Renal cortex interstitium (tissue), 11 donors: ENCODE measurements at regions not wholly inside any gene's neighbourhood (a gene's known extent, or its start where the extent isn't known, plus 50 kb on each side); places are given as distances from the start of the nearest gene placed in this dataset.

Experiments used
- DNase-seq, 11 donors: peaks; one replicate each; pipeline ENCODE4 v3.0.0-alpha.2; 2013; ENCODE audit warnings: low read depth in 9 of 11, low spot score in 4 of 11; ENCODE audit errors: extremely low read depth in 1 of 11

DNA sequence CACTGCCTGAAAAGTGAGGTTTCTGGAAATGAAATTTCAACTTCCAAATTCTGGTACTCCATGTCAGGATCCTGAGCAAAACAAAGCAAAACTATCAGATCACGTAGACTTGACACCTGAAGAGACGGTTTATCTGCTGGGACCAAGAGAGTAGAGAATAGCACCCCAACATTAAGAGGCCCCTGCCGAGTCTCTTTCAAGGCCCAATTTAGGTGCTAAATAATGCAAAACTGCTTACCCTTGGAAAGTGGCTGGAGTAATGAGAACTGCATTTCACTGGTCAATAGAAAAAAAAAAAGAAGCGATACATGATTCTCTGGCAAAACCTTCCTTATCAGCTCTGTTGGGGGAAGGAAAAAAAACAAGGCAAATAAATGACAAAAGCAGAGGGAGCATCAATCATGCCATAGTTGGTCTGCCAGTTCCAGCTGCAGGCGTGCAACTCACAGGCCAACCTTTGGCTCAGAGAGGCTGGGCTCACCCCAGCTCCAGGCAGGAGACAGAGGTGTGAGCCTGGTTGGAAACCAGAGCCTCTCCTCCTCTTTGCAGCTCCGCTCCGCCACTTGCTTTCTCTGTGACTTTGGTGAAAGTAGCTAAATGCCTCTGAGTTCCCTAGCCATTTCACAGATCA is 595.2 kb downstream of the TOX3 start:
- DNase-seq, result peak in 1 of 11 donors; percentile 35

DNA sequence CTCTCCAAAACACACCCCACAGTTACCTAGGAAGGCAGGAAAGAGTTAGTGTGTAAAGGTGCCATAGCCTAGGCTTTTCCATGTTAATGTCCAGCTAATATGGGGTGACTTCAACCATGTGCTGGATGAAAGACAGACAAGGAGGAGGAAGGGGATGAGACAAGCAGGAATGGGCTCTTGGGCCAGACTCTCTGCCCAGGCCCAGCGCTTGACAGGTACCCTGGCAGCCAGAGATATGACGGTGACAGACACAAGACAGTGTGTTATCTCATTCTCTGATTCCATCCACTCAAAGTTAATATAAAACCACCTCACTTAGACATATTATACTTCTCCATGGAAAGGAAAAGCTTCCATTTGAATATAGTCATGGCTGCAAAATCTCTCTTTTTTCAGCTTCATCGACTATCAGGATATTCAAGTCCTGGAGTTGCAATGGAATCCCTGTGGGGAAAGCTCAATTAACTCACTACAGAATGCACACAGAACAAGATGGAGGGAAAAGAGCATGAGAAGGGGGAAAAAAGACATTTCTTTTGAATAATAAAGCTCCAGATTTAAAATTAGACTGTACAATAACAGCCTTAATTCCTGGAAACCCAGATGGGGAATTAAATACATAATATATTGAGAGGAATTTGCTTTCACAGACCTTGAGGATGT is 596.7 kb downstream of the TOX3 start:
- no peak for DNase-seq

DNA sequence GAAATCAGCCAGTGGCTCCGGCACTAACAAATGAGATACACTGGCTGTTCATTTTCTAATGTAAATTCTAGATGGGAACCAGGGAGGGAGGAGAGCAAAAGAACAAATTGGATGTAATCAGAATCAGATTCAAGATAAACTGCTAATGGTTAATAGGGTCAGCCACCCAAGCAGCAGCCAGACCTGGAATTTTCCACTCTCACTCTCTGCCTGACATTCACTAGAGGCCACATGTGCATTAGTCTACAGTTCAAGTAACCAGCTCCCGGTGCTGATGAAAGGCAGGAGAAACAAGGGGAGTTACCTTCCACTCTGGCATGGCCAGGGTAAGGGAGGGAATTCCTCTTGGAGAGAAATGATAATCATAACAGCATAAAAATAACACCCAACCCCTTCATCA is 597.7 kb downstream of the TOX3 start:
- DNase-seq, result no peak

DNA sequence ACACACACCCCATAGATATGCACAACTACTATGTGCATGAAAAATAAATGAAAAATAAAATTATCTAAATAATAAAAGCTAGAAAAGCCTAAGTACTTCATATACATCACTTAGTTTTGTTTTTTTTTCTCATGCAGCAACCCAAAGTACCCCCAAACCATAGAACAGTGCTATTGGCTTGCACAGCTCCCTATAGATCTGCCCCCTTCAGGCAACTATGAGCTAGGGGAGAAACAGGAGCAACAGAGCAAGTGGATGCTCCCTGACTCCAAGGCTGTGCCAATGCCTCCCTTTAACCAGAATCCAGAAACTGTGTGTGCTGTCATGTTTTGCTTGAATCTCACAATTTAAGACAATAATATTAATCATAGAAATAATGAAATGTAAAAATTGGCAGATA is 605.5 kb downstream of the TOX3 start:
- no peak for DNase-seq

DNA sequence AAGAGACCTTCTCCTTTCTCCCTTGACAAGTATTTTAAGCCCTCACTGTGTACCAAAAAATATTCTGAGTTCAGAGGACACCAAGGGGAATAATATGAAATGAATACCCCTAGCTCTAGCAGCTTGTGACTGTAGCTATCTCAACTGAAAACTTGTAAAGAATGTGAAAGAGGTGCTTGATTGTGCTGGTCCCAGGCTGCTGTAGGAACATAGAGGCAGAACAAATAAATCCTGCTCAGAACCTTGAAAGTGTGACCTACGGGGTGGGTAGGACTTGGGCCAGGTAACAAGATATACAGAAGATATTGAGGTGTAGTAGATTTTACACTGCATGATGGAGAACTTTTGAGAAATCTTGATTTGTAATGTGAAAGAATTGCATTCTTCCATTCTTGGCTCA is 606.8 kb downstream of the TOX3 start:
- no peak for DNase-seq

DNA sequence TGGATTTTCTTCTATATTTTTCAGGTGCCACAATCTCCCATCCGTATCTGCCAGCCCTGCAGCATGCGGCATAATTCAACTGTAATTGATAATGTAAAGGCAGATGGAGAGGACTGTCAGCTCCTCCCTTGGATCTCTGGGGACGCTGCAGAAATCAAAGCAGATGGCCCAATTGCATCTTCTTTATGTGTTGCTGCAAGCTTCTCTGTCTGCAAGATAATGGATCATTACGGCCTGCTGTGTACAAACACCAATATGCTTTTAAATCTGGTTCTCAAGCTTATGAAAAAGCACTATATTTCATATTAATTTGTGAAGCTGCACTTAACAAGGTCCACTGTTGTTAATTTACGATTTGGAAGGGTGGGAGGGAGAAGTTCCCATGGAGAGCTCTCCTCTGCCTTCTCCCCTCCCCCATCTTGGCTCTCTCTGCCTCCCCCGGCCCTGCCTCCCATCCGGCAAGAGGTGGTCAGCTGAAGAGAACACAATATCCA is 607.5 kb downstream of the TOX3 start:
- peak in 4 of 11 donors; percentile 24 to 32 (median 30) for DNase-seq

DNA sequence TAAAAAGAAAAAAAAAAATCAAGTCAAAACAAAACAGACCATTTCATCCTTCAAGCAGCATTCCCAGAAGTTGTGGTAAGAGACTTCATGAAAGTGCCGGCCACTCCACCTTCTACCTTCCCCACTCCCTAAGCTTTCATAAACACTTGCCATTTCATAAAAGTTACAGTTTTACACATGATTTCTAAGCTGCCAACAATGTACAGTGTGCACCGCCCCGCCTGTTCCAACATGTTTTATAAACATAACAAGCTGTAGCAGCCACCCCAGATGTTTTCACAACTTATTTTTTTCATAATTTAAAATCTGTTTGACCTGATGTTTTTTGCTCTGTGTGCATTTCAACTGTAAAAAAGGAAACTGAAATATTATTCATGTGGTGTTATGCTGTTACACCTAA is 608.1 kb downstream of the TOX3 start:
- DNase-seq, result no peak

DNA sequence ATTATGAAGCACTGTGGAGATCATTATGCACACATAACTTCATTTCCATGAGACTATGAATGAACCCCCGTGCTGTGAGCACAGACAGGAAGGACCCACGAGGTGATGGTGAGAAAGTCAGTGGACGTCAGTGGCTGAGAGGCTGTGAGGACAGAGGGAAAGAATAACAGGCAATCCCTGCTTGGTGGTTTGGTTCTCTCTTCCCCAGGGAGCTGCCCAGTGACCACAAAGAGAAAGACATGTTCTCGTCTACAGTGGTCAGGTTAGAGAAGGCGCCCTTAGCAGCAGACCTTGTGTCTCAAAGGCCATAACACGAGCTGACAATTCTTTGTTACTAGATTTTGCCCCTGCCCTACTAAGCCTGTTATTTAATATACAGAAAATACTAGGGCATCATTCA is 609.2 kb downstream of the TOX3 start:
- no peak for DNase-seq

DNA sequence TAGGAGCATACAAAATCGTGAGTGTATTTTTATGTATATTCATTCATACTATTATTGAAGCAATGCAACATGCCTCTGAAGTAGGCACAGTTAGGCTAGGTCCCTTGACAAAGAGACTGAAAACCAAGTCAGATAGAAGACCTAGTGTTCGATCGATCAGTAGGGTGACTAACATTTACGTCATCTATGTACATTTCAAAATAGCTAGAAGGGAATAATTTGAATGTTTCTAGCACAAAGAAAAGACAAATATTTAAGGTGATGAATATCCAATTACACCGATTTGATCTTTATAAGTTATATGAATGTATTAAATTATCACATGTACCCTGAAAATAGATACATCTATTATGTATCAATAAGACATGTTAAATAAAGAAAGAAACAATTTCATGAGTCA is 610.1 kb downstream of the TOX3 start:
- DNase-seq, result no peak

DNA sequence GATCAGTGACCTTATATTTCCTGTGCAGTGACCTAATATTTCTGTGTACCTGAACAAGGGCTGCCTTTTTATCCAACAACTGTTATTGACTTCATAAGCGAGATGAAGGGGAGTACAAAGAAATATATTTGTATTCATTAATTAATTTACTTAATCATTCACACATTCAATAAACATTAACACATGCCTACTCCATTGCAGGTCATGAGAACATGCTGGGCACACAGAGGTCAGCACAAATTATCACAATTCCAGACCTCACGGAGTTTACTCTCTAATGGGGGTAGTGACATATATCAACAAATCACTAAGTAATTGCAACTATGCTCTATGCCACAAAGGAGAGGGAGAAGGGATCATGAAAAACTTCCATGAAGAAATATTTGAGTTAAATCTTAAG is 614.6 kb downstream of the TOX3 start:
- DNase-seq, result no peak

DNA sequence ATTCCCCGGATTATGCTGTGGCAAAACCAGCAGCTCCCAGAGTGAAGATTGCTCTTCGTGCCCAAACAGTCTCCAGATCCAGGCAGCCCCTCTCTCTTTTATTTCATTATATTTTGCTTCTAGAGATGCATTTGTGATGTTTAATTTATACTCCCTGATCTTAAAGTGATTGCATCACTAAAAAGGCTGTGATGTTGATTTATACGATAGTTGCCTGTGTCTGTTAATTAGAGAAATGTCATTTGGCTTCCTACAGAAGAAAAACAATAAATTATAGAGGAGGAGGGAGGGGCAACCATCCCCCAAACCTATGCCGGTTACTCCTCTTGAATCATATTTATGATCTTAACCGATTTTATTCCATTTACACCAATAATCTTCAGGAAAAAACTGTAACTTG is 615.3 kb downstream of the TOX3 start:
- no peak for DNase-seq

DNA sequence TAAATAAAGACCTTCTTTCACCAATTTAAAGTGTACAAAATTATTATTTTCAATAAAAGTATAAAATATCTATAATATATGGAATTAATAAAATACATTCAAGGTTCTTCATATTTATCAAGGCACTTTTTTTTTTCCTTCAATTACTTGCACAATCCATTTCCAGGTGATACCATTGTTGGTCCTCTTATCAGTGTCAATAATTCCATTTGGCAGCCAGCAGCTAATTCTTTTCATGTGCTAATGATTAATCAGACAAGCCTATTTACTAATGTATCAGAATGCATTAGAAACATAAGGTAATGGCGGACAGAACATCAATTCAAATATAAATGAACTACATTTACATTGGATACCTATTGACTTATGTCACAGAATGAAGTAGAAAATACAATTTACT is 622.2 kb downstream of the TOX3 start:
- DNase-seq, result no peak

DNA sequence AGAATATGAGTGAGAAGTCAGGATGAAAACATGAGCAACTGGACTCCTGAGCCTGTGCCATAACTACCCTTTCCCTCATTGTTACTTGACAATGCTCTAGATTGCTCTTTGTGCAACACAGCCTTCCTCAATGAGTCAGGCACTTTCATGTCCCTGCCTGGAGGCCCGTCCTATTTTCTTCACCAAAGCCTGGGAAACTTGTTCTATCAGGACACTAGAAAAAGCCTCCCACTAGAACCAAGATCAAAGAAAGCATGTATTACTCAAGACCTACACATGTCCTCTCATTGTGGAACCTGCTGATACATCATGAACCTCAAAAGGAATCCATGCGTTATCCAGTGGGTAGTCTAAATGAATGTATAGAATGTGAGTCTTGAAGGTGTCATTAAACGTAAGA is 624.5 kb downstream of the TOX3 start:
- DNase-seq, result no peak

DNA sequence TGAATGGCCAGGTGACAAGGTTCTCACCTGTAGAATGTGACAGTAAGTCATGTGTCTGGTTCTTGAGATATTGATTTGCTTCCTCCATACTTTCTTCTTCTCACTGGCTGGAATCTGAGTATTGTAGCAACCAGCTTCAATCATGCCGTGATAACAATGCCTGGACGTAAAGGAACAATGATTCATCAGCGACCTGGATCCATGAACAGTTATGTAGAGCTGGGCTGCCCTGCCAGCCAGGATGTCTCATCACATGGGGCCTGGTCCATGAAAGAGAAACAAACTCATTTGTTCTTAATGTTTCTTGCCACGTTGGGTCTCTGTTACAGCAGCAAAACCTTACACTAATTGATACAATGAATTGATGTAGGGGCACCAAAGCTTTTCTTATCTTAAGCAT is 627.2 kb downstream of the TOX3 start:
- no peak for DNase-seq

DNA sequence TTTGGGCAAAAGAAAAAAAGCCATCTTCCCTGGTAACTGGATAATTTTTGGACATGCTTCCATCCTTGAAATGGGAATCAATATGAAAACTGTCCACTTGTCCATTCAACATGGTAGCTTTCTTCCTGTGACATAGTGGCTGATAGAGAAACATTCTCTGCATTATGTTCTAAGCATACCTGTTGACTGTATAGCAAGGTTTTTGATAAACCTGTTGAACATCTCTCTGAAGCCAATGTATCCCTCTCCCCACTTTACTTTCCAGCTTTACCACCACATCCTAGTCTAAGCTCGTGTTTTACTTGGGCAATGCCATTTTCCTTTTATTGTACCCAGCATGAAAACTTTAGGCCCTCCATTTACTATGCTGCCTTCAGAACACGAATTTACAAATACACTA is 630.1 kb downstream of the TOX3 start:
- DNase-seq, result no peak

DNA sequence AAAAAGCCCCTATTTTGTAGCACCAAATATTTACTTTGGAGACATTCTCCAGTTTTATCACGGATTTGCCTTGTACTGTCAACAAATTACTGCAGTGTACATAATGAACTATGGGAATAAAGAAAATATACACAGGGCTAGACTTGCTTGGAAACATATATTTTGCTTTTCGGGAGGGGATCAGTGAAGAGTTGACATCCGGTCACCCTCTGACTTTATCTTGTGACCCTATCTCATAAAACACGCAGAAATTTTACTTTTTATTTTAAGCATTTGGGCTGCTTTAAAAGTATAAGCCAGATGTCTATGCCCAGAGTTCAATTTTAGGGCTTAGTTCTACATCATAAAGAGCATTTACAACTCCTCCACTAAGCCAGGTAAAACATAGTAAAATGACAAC is 630.7 kb downstream of the TOX3 start:
- DNase-seq, result peak in 2 of 11 donors; percentile 16 to 20

DNA sequence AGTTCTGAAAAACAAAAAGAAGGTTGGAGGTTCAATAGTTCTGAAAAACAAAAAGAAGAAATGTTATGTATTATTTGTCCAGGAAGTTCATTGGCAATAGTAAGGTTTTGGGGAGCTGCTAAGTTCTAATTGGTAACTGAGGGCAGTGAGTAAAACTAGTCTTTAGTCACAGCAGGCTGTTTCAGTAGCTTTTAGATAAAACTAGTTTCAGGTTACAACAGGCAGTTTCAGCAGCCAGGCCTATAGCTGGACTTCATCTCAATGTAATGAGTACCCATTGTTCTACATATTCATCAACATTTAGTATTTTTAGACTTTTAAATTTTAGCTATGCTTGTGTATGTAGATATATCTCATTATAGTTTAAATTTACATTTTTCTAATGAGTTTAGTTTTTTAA is 639.3 kb downstream of the TOX3 start:
- DNase-seq, result no peak

DNA sequence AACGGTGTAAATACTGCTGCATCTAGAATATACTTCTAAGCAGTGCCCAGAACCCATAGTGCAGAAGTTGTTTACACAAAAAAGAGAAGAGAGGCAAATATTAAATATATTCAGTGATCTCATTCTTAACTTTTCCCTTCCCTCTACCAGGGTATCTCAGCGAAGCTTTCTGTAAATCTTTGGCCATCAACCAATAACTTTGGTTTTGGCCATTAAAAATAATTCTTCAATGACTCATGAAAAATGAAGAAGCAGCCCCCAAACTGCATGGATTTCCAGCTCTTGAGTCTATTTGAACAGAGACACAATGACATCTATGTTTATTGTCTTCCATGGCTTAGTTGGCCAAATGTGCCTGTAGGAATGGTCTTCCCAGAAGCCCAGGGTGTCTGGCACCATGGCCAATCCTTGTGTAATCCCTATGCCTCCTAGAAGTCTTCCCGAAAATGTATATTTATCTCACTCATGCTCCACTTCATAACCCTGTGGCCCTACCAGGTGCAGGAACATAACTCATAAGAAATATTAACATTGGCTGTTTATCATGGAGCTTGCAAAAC is 646.6 kb downstream of the TOX3 start:
- no peak for DNase-seq

DNA sequence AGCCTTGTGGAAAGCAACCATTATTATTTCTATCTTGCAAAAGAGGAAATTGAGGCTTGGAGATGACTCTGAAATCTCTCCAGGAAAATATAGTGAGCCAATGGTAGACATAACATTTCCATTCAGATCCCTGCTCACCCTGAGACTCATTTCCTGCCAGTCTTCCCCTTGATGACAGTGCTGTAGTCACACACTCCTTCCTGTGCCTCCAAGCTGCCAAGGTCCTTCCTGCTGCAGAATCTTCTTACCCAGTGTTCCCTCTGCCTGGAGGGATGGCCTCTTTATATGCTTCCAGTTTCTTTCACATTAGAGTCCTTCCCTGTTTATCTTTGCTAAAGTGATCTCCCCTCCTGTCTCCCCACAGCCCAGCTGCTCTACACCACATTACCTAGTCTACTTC is 648.1 kb downstream of the TOX3 start:
- DNase-seq, result no peak

DNA sequence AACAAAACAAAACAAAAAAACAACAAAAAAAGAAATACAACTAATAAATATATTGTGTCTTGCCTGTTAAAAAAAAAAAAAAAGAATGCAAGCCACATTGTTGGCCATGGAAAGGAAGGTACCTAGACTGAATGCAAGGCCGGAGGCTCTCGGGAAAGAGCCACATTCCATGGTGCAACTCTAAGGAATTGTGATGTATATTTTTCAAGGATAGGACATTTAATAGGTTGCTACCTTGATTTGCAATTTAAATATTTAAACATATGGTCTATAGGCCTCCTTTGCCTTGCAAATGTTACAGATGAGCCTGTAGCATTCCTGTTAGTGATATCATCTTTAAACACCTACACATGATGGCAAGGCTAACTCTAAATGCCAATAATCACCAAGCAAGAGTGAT is 650.9 kb downstream of the TOX3 start:
- no peak for DNase-seq
